ENCODE measurements at regions not wholly inside any gene's neighbourhood (a gene's known extent, or its start where the extent isn't known, plus 50 kb on each side); places are given as distances from the start of the nearest gene placed in this dataset.

GRCh38 chr9:100718717-100719116, 140.8 kb downstream of the CAVIN4 start:
- no peak for TF ChIP-seq CTCF (IDR thresholded peaks at IDR 0.05; ENCODE audit: insufficient read depth, low read length, missing control alignments)
- H3K4me3 ChIP-seq (ENCODE audit: low read depth, low read length) = no peak overlapping the region
- POLR2A ChIA-PET = no interaction called here
- CTCF ChIA-PET = interaction anchor here (0.8 to 0.9 kb wide), 2 partner anchors 8 to 9 kb away, joined by 3 to 4 read pairs; no protein-coding TSS in a partner anchor
- DNase-seq (ENCODE audit: low read depth, low spot score) = no peak

GRCh38 chr9:100720922-100721321, 143.0 kb downstream of the CAVIN4 start:
- TF ChIP-seq CTCF (IDR thresholded peaks at IDR 0.05; ENCODE audit: insufficient read depth, low read length, missing control alignments) = no peak
- POLR2A ChIA-PET = no interaction called here
- H3K4me3 ChIP-seq (ENCODE audit: low read depth, low read length) = no peak overlapping the region
- no peak for DNase-seq (ENCODE audit: low read depth, low spot score)
- CTCF ChIA-PET = no interaction called here

GRCh38 chr9:100724886-100725285, 147.0 kb downstream of the CAVIN4 start:
- TF ChIP-seq CTCF (IDR thresholded peaks at IDR 0.05; ENCODE audit: insufficient read depth, low read length, missing control alignments) = no peak
- ChIA-PET CTCF (interaction anchor here (2.2 kb wide), 1 partner anchor 10 kb away, joined by 7 read pairs; no protein-coding TSS in a partner anchor), POLR2A (no interaction called here)
- no peak overlapping the region for H3K4me3 ChIP-seq (ENCODE audit: low read depth, low read length)
- DNase-seq (ENCODE audit: low read depth, low spot score) = no peak

GRCh38 chr9:100725371-100725770, 147.5 kb downstream of the CAVIN4 start:
- no peak for TF ChIP-seq CTCF (IDR thresholded peaks at IDR 0.05; ENCODE audit: insufficient read depth, low read length, missing control alignments)
- ChIA-PET CTCF (interaction anchor here (2.2 kb wide), 1 partner anchor 11 kb away, joined by 7 read pairs; no protein-coding TSS in a partner anchor), POLR2A (no interaction called here)
- DNase-seq (ENCODE audit: low read depth, low spot score) = no peak
- H3K4me3 ChIP-seq (ENCODE audit: low read depth, low read length) = no peak overlapping the region

GRCh38 chr9:100729336-100729895, 151.5 kb downstream of the CAVIN4 start:
- H3K4me3 ChIP-seq (ENCODE audit: low read depth, low read length) = no peak overlapping the region
- POLR2A ChIA-PET = no interaction called here
- TF ChIP-seq CTCF (IDR thresholded peaks at IDR 0.05; ENCODE audit: insufficient read depth, low read length, missing control alignments) = no peak
- DNase-seq (ENCODE audit: low read depth, low spot score) = no peak
- CTCF ChIA-PET = no interaction called here

GRCh38 chr9:100730086-100730485, 152.2 kb downstream of the CAVIN4 start:
- ChIA-PET POLR2A (no interaction called here), CTCF (no interaction called here)
- no peak overlapping the region for H3K4me3 ChIP-seq (ENCODE audit: low read depth, low read length)
- DNase-seq (ENCODE audit: low read depth, low spot score) = no peak
- no peak for TF ChIP-seq CTCF (IDR thresholded peaks at IDR 0.05; ENCODE audit: insufficient read depth, low read length, missing control alignments)

All from AG04449 (cell line).